GM12878 (cell line): ENCODE measurements at regions not wholly inside any gene's neighbourhood (a gene's known extent, or its start where the extent isn't known, plus 50 kb on each side); places are given as distances from the start of the nearest gene placed in this dataset.

Source experiments
- BRCA1 ChIP-seq: IDR thresholded peaks from 2 replicates; pipeline ENCODE4 v1.6.1; 2011; ENCODE audit warnings: low read depth, low read length, improper control_type of control experiment
- CREB1 ChIP-seq: IDR thresholded peaks from 2 replicates; pipeline ENCODE4 v1.6.1; 2012; ENCODE audit warnings: low read depth, mild to moderate bottlenecking, inconsistent platforms
- DPF2 ChIP-seq: fragments of 450-650 bp; IDR thresholded peaks from 2 replicates; pipeline ENCODE4 v1.6.1; 2017; ENCODE audit warnings: mild to moderate bottlenecking
- MYB ChIP-seq: fragments of 150-350 bp; IDR thresholded peaks from 2 replicates; pipeline ENCODE4 v1.6.1; 2014; ENCODE audit warnings: mild to moderate bottlenecking, low read depth, low read length, borderline replicate concordance
- POLR2AphosphoS2 ChIP-seq: IDR thresholded peaks from 2 replicates; pipeline ENCODE4 v1.6.1; 2011; ENCODE audit warnings: low read depth, mild to moderate bottlenecking, low read length, improper control_type of control experiment, moderate library complexity
- RB1 ChIP-seq: fragments of 450-650 bp; formaldehyde crosslinking; IDR thresholded peaks from 2 replicates; pipeline ENCODE4 v1.6.1; 2017; ENCODE audit warnings: mild to moderate bottlenecking, borderline replicate concordance
- SMC3 ChIP-seq: IDR thresholded peaks from 2 replicates; pipeline ENCODE4 v1.6.1; 2011; ENCODE audit warnings: low read length, improper control_type of control experiment, borderline replicate concordance
- SUZ12 ChIP-seq: fragments of 200-600 bp; sonication (generic); IDR thresholded peaks from one replicate; pipeline ENCODE4 v1.6.1; 2018; ENCODE audit warnings: antibody characterized with exemption, mild to moderate bottlenecking; ENCODE audit not compliant: unreplicated experiment
- TCF12 ChIP-seq: IDR thresholded peaks from 2 replicates; pipeline ENCODE4 v1.6.1; 2011; ENCODE audit warnings: low read depth, mild to moderate bottlenecking, low read length
- TCF3 ChIP-seq: IDR thresholded peaks from 2 replicates; pipeline ENCODE4 v1.6.1; 2012; ENCODE audit warnings: low read depth, mild to moderate bottlenecking, low read length, borderline replicate concordance; ENCODE audit not compliant: insufficient read depth
- ZZZ3 ChIP-seq: IDR thresholded peaks from 2 replicates; pipeline ENCODE4 v1.6.1; 2011; ENCODE audit warnings: low read depth; ENCODE audit not compliant: control insufficient read depth, insufficient read length
- TF ChIP-seq, protein P1 (sequence below): fragments of 450-650 bp; IDR thresholded peaks from 2 replicates; pipeline ENCODE4 v1.6.1; 2018; ENCODE audit warnings: borderline replicate concordance, mild to moderate bottlenecking; ENCODE audit not compliant: partially characterized antibody
- TF ChIP-seq, protein P2 (sequence below): fragments of 450-650 bp; formaldehyde crosslinking; IDR thresholded peaks from 2 replicates; pipeline ENCODE4 v1.5.0; 2022; ENCODE audit warnings: mild to moderate bottlenecking, missing genetic modification characterization
- TF ChIP-seq, protein P3 (sequence below): fragments of 450-650 bp; IDR thresholded peaks from 2 replicates; pipeline ENCODE4 v1.6.1; 2017; ENCODE audit warnings: antibody characterized with exemption, mild to moderate bottlenecking, moderate library complexity
- TF ChIP-seq, protein P4 (sequence below): IDR thresholded peaks from 2 replicates; pipeline ENCODE4 v1.6.1; 2012; ENCODE audit warnings: low read depth, low read length, improper control_type of control experiment

DNA sequence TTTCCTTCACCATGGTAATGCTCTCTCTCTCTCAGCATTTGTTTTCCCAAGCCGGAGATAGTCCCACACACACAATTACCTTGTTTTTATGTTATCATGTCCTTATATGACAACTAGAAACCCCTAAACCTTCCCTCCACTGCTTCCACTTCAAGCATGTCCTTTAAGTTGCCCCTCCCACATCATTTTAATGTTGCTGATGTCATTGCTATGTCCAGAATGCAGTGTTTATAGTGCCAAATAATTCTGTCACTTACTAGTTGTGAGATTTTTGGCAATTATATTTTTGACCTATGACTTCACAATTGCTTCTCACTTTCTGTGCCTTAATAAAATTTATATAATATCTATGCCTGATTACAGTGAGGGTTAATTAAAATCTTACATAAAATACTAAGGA, 645.9 kb downstream of the XPNPEP1 start (continued):
- TF ChIP-seq, protein P1, sequence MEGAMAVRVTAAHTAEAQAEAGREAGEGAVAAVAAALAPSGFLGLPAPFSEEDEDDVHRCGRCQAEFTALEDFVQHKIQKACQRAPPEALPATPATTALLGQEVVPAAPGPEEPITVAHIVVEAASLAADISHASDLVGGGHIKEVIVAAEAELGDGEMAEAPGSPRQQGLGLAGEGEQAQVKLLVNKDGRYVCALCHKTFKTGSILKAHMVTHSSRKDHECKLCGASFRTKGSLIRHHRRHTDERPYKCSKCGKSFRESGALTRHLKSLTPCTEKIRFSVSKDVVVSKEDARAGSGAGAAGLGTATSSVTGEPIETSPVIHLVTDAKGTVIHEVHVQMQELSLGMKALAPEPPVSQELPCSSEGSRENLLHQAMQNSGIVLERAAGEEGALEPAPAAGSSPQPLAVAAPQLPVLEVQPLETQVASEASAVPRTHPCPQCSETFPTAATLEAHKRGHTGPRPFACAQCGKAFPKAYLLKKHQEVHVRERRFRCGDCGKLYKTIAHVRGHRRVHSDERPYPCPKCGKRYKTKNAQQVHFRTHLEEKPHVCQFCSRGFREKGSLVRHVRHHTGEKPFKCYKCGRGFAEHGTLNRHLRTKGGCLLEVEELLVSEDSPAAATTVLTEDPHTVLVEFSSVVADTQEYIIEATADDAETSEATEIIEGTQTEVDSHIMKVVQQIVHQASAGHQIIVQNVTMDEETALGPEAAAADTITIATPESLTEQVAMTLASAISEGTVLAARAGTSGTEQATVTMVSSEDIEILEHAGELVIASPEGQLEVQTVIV: no peak
- no peak for TF ChIP-seq BRCA1
- no peak for TF ChIP-seq MYB
- no peak for TF ChIP-seq CREB1
- TF ChIP-seq TCF3: no peak
- no peak for TF ChIP-seq POLR2AphosphoS2
- no peak for TF ChIP-seq SUZ12
- no peak for TF ChIP-seq TCF12
- TF ChIP-seq, protein P2, sequence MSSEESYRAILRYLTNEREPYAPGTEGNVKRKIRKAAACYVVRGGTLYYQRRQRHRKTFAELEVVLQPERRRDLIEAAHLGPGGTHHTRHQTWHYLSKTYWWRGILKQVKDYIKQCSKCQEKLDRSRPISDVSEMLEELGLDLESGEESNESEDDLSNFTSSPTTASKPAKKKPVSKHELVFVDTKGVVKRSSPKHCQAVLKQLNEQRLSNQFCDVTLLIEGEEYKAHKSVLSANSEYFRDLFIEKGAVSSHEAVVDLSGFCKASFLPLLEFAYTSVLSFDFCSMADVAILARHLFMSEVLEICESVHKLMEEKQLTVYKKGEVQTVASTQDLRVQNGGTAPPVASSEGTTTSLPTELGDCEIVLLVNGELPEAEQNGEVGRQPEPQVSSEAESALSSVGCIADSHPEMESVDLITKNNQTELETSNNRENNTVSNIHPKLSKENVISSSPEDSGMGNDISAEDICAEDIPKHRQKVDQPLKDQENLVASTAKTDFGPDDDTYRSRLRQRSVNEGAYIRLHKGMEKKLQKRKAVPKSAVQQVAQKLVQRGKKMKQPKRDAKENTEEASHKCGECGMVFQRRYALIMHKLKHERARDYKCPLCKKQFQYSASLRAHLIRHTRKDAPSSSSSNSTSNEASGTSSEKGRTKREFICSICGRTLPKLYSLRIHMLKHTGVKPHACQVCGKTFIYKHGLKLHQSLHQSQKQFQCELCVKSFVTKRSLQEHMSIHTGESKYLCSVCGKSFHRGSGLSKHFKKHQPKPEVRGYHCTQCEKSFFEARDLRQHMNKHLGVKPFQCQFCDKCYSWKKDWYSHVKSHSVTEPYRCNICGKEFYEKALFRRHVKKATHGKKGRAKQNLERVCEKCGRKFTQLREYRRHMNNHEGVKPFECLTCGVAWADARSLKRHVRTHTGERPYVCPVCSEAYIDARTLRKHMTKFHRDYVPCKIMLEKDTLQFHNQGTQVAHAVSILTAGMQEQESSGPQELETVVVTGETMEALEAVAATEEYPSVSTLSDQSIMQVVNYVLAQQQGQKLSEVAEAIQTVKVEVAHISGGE (CRISPR knock-in tag): no peak
- TF ChIP-seq, protein P3, sequence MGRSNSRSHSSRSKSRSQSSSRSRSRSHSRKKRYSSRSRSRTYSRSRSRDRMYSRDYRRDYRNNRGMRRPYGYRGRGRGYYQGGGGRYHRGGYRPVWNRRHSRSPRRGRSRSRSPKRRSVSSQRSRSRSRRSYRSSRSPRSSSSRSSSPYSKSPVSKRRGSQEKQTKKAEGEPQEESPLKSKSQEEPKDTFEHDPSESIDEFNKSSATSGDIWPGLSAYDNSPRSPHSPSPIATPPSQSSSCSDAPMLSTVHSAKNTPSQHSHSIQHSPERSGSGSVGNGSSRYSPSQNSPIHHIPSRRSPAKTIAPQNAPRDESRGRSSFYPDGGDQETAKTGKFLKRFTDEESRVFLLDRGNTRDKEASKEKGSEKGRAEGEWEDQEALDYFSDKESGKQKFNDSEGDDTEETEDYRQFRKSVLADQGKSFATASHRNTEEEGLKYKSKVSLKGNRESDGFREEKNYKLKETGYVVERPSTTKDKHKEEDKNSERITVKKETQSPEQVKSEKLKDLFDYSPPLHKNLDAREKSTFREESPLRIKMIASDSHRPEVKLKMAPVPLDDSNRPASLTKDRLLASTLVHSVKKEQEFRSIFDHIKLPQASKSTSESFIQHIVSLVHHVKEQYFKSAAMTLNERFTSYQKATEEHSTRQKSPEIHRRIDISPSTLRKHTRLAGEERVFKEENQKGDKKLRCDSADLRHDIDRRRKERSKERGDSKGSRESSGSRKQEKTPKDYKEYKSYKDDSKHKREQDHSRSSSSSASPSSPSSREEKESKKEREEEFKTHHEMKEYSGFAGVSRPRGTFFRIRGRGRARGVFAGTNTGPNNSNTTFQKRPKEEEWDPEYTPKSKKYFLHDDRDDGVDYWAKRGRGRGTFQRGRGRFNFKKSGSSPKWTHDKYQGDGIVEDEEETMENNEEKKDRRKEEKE: no peak
- TF ChIP-seq, protein P4, sequence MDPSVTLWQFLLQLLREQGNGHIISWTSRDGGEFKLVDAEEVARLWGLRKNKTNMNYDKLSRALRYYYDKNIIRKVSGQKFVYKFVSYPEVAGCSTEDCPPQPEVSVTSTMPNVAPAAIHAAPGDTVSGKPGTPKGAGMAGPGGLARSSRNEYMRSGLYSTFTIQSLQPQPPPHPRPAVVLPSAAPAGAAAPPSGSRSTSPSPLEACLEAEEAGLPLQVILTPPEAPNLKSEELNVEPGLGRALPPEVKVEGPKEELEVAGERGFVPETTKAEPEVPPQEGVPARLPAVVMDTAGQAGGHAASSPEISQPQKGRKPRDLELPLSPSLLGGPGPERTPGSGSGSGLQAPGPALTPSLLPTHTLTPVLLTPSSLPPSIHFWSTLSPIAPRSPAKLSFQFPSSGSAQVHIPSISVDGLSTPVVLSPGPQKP: no peak
- no peak for TF ChIP-seq SMC3
- no peak for TF ChIP-seq DPF2
- TF ChIP-seq RB1: no peak
- no peak for TF ChIP-seq ZZZ3
